T-helper 17 cell (primary cell): ENCODE measurements at regions not wholly inside any gene's neighbourhood (a gene's known extent, or its start where the extent isn't known, plus 50 kb on each side); places are given as distances from the start of the nearest gene placed in this dataset.

Experiments used
- ATAC-seq: fragments of 150-1000 bp; cut with Tn5 transposase; 2 replicates; pipeline ENCODE4 v1.10.0; 2021; ENCODE audit warnings: mild to moderate bottlenecking, moderate library complexity
- DNase-seq, 3 donors: peaks; one replicate each; pipeline versions ENCODE4 v3.0.0 to v3.0.0-alpha.2; 2020 to 2021
- H3K9me3 ChIP-seq: one replicate; pipeline ENCODE4 v1.7.0; 2013; ENCODE audit warnings: low read length, mild to moderate bottlenecking; ENCODE audit not compliant: control insufficient read depth, poor library complexity, severe bottlenecking
- H3K27ac Mint-ChIP-seq: one replicate; pipeline ENCODE4 v1.8.0; 2022; ENCODE audit warnings: mild to moderate bottlenecking, moderate library complexity, mixed read lengths
- H3K27me3 Mint-ChIP-seq: one replicate; pipeline ENCODE4 v1.8.0; 2022; ENCODE audit warnings: mixed read lengths
- H3K36me3 Mint-ChIP-seq: one replicate; pipeline ENCODE4 v1.8.0; 2022; ENCODE audit warnings: low read depth, mixed read lengths
- H3K4me1 Mint-ChIP-seq: one replicate; pipeline ENCODE4 v1.8.0; 2022; ENCODE audit warnings: mild to moderate bottlenecking, mixed read lengths
- H3K4me3 Mint-ChIP-seq: one replicate; pipeline ENCODE4 v1.8.0; 2022; ENCODE audit warnings: mild to moderate bottlenecking, moderate library complexity, mixed read lengths

GRCh38 chr22:49667236-49667635, 160.4 kb downstream of the BRD1 start:
- peaks cover 24% of the 10 kb centered on the region for H3K4me1 Mint-ChIP-seq
- peak overlapping the region; percentile 76 for H3K27ac Mint-ChIP-seq
- ATAC-seq: peak; percentile 20
- no peaks in the 10 kb centered on the region for H3K9me3 ChIP-seq
- peaks cover 5% of the 10 kb centered on the region for H3K36me3 Mint-ChIP-seq
- peak overlapping the region; percentile 82 for H3K4me3 Mint-ChIP-seq
- H3K27me3 Mint-ChIP-seq: peaks cover 30% of the 10 kb centered on the region
- no peak for DNase-seq

DNA sequence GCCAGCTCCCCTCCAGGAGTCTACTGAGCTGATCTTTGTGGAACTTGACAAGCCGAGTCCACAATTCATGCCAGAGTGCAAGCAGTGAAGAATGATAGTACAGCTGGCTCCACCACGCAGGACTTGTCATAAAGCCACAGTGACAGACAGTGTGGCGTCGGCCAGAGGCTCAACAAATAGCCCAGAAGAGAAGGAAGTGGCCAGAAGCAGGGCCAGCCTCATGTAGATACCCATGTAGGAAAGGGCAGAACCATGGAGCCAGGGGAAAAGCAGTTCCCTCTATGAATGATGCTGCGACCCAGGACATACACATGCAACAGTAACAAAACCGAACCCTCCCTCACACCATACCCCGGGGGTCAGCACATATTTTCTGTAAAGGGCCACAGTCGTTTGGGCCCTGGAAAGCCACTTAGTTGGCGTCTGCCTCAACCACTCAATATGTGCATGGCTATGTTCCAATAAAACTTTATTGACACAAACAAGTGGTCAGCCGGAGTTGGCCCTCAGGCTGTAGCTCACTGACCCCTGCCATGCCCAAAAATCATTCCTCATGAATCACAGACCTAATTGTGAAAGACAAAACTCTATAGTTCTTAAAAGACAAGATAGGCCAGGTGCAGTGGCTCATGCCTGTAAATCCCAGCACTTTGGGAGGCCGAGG, 161.4 kb downstream of the BRD1 start:
- DNase-seq (no peak), ATAC-seq (no peak)
- Mint-ChIP-seq H3K4me3 (peak overlapping the region; percentile 82), H3K27ac (no peak overlapping the region), H3K4me1 (peaks cover 18% of the 10 kb centered on the region), H3K27me3 (peaks cover 22% of the 10 kb centered on the region), H3K36me3 (peaks cover 2% of the 10 kb centered on the region)
- no peaks in the 10 kb centered on the region for H3K9me3 ChIP-seq

- no peaks in the 10 kb centered on the region for H3K36me3 Mint-ChIP-seq
- ATAC-seq (no peak), DNase-seq (no peak)
- H3K4me1 Mint-ChIP-seq: peaks cover 14% of the 10 kb centered on the region
- no peak overlapping the region for H3K4me3 Mint-ChIP-seq
- peaks cover 18% of the 10 kb centered on the region for H3K27me3 Mint-ChIP-seq
- H3K9me3 ChIP-seq: no peaks in the 10 kb centered on the region
- H3K27ac Mint-ChIP-seq: no peak overlapping the region
Measured at GRCh38 chr22:49664891-49665290, 162.8 kb downstream of the BRD1 start.

DNA sequence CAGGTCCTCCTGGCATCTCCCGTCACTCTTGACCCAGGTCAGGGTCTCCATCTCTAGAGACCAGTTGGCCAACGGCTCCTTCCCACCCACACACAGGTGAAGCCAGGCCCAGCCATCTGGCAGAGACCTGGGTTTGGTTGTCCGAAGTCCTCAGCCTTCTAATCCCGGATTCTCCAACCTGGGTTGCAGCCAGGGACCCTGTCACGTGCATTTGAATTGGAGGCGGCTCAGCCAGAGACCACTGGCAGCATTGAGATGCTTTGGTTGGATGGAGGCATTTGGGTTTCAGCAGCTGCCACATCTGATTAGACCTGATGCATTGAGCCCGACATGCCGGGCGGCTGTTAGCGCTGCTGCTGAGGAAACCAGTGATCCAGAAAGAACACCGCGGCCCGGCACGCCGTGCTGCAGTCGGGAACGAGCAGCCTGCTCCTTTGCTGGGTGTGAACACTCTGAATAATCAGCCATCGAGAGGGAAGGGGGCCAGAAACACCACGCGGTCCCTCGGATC, 163.2 kb downstream of the BRD1 start:
- DNase-seq: no peak
- peaks cover 16% of the 10 kb centered on the region for H3K27me3 Mint-ChIP-seq
- H3K36me3 Mint-ChIP-seq: no peaks in the 10 kb centered on the region
- no peak for ATAC-seq
- H3K4me1 Mint-ChIP-seq: peaks cover 14% of the 10 kb centered on the region
- no peak overlapping the region for H3K4me3 Mint-ChIP-seq
- H3K9me3 ChIP-seq: no peaks in the 10 kb centered on the region
- H3K27ac Mint-ChIP-seq: no peak overlapping the region

- H3K4me3 Mint-ChIP-seq: no peak overlapping the region
- peaks cover 10% of the 10 kb centered on the region for H3K27me3 Mint-ChIP-seq
- peaks cover 11% of the 10 kb centered on the region for H3K4me1 Mint-ChIP-seq
- no peaks in the 10 kb centered on the region for H3K9me3 ChIP-seq
- ATAC-seq: no peak
- no peak for DNase-seq
- no peaks in the 10 kb centered on the region for H3K36me3 Mint-ChIP-seq
- H3K27ac Mint-ChIP-seq: no peak overlapping the region
Measured at GRCh38 chr22:49663823-49664222, 163.8 kb downstream of the BRD1 start.

GRCh38 chr22:49663311-49663711, 164.4 kb downstream of the BRD1 start:
- H3K4me1 Mint-ChIP-seq: peaks cover 10% of the 10 kb centered on the region
- no peak for DNase-seq
- no peaks in the 10 kb centered on the region for H3K36me3 Mint-ChIP-seq
- peaks cover 8% of the 10 kb centered on the region for H3K27me3 Mint-ChIP-seq
- H3K4me3 Mint-ChIP-seq: no peak overlapping the region
- no peaks in the 10 kb centered on the region for H3K9me3 ChIP-seq
- H3K27ac Mint-ChIP-seq: no peak overlapping the region
- no peak for ATAC-seq

DNA sequence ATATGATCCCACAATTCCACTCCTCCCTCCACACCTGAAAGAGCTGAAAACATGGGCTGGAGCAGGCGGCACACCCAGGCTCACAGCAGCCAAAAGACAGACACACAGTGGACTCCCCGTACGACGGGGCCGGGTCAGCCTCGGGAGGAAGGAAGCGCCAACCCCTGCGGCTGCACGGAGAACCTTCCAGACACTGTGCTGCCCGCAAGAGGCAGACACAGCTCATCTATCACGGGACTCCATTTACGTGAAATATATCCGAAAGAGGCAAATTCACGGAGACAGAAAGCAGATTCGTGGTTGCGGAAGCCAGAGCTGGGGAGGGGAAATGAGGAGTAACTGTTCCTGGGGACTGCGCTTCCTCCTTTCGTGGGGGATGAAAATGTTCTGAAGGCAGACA, 165.0 kb downstream of the BRD1 start:
- Mint-ChIP-seq H3K36me3 (no peaks in the 10 kb centered on the region), H3K27me3 (peaks cover 8% of the 10 kb centered on the region), H3K27ac (no peak overlapping the region), H3K4me1 (peaks cover 14% of the 10 kb centered on the region), H3K4me3 (no peak overlapping the region)
- DNase-seq: no peak
- ATAC-seq: no peak
- H3K9me3 ChIP-seq: no peaks in the 10 kb centered on the region

- Mint-ChIP-seq H3K27me3 (peaks cover 2% of the 10 kb centered on the region), H3K4me3 (no peak overlapping the region), H3K4me1 (peaks cover 12% of the 10 kb centered on the region), H3K36me3 (peaks cover 3% of the 10 kb centered on the region), H3K27ac (no peak overlapping the region)
- H3K9me3 ChIP-seq: no peaks in the 10 kb centered on the region
- ATAC-seq: no peak
- no peak for DNase-seq
Measured at GRCh38 chr22:49660794-49661781, 166.6 kb downstream of the BRD1 start.

GRCh38 chr22:49660321-49660720, 167.4 kb downstream of the BRD1 start:
- no peak for ATAC-seq
- Mint-ChIP-seq H3K4me3 (no peak overlapping the region), H3K36me3 (peaks cover 6% of the 10 kb centered on the region), H3K4me1 (peaks cover 14% of the 10 kb centered on the region), H3K27me3 (no peaks in the 10 kb centered on the region), H3K27ac (no peak overlapping the region)
- H3K9me3 ChIP-seq: no peaks in the 10 kb centered on the region
- no peak for DNase-seq

DNA sequence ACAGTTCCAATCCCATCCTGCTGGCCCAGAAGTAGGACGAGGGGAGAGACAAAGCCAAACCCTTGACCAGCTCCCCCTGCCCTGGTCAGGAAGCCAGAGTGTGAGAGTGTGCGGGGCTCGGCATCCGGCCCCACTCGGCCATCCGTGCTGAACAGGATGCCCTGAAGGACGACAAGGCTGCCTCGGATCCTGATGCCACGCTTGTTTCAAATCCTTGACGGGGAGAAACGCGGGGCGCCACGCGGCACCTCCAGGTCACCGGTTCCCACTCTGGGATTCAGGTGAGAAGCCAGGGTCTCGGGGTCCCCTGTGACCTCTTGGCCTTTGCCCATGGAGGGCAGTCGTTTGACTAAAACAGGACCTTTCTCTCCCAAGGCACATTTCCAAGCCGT, 167.8 kb downstream of the BRD1 start:
- Mint-ChIP-seq H3K36me3 (peaks cover 6% of the 10 kb centered on the region), H3K4me3 (no peak overlapping the region), H3K27ac (no peak overlapping the region), H3K4me1 (peaks cover 14% of the 10 kb centered on the region), H3K27me3 (no peaks in the 10 kb centered on the region)
- DNase-seq: no peak
- ATAC-seq: no peak
- H3K9me3 ChIP-seq: no peaks in the 10 kb centered on the region

DNA sequence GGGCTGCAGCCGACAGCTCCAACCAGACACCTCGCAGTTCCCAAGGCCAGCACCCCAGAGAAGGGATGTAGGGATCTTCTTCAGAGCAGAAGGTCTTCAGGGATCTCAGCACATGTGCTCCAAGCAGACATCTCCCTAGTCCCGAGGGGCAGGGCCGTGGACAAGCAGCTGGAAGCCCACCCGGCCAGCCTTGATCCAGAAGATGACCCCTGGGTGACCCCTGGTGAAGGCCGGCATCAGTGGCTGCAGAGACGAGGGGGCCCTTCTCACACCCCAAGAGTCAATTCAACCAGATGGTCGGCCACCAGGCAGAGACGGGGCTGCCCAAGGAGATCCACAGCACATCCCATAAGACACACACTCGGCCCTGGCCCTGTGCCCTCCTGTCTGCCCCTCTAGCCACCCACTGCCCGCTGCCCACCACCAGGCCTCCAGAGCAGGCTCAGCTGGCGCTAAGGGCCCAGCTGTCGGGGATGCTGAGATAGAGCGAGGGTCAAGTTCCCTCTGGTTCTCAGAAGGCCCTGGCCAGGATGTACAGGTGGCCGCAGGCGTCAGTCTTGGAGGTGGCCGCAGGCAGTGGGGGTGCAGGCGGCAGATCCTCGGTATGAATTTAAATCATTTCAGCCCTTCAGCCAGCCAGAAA, 168.3 kb downstream of the BRD1 start:
- peaks cover 17% of the 10 kb centered on the region for H3K4me1 Mint-ChIP-seq
- peaks cover 6% of the 10 kb centered on the region for H3K36me3 Mint-ChIP-seq
- ATAC-seq (no peak), DNase-seq (no peak)
- H3K9me3 ChIP-seq: no peaks in the 10 kb centered on the region
- H3K27ac Mint-ChIP-seq: no peak overlapping the region
- H3K4me3 Mint-ChIP-seq: no peak overlapping the region
- H3K27me3 Mint-ChIP-seq: no peaks in the 10 kb centered on the region

- no peaks in the 10 kb centered on the region for H3K9me3 ChIP-seq
- Mint-ChIP-seq H3K27me3 (no peaks in the 10 kb centered on the region), H3K27ac (no peak overlapping the region), H3K36me3 (peaks cover 6% of the 10 kb centered on the region), H3K4me1 (peaks cover 18% of the 10 kb centered on the region), H3K4me3 (no peak overlapping the region)
- no peak for DNase-seq
- ATAC-seq: no peak
Measured at GRCh38 chr22:49658902-49659280, 168.8 kb downstream of the BRD1 start.

DNA sequence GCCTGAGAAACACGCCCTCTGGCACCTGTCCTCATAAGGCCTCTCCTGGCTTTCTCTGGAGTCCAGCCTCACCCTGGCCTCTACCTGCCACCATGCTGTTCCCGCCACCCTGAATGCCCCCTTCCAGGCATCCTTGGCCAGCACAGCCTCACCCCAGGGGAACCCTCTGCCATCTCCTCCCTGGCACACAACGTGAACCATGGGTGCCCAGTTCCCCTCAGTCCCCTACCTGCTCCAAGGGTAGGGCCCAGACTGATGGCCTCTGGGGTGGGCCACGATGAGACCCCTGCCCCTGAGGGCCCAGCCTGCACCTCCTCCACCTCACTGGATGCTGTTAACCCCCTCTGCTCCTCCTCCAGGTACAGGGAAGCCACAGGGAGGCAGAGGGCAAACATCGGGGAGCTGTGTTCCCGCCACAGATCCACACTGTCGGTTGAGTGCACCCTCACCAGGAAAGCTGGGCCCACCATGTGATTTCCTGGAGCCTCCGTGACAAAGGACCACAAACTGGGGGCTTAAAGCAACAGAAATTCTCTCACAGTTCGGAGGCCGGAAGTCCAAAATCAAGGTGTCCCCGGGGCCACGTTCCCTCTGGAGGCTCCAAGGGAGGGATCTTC, 169.6 kb downstream of the BRD1 start:
- H3K4me1 Mint-ChIP-seq: peaks cover 19% of the 10 kb centered on the region
- peak overlapping the region; percentile 96 for H3K4me3 Mint-ChIP-seq
- H3K27ac Mint-ChIP-seq: no peak overlapping the region
- peaks cover 6% of the 10 kb centered on the region for H3K36me3 Mint-ChIP-seq
- no peaks in the 10 kb centered on the region for H3K27me3 Mint-ChIP-seq
- H3K9me3 ChIP-seq: no peaks in the 10 kb centered on the region
- DNase-seq (no peak), ATAC-seq (no peak)
